Astrocyte (in vitro differentiated cells and primary cell): ENCODE measurements at regions not wholly inside any gene's neighbourhood (a gene's known extent, or its start where the extent isn't known, plus 50 kb on each side); places are given as distances from the start of the nearest gene placed in this dataset.

ENCODE experiments used
- EZH2 ChIP-seq: IDR thresholded peaks from 2 replicates; pipeline ENCODE4 v1.6.1; 2012; ENCODE audit warnings: mild to moderate bottlenecking, low read length, inconsistent platforms; ENCODE audit not compliant: insufficient read depth
- TF ChIP-seq, protein P1 (sequence below): IDR thresholded peaks from 2 replicates; pipeline ENCODE4 v1.5.1; 2011; ENCODE audit warnings: low read depth, mild to moderate bottlenecking, inconsistent platforms, low read length, moderate library complexity; ENCODE audit not compliant: insufficient read depth

GRCh38 chr5:71972777-71973473 is 134.3 kb upstream of the MAP1B start:
- TF ChIP-seq, protein P1, sequence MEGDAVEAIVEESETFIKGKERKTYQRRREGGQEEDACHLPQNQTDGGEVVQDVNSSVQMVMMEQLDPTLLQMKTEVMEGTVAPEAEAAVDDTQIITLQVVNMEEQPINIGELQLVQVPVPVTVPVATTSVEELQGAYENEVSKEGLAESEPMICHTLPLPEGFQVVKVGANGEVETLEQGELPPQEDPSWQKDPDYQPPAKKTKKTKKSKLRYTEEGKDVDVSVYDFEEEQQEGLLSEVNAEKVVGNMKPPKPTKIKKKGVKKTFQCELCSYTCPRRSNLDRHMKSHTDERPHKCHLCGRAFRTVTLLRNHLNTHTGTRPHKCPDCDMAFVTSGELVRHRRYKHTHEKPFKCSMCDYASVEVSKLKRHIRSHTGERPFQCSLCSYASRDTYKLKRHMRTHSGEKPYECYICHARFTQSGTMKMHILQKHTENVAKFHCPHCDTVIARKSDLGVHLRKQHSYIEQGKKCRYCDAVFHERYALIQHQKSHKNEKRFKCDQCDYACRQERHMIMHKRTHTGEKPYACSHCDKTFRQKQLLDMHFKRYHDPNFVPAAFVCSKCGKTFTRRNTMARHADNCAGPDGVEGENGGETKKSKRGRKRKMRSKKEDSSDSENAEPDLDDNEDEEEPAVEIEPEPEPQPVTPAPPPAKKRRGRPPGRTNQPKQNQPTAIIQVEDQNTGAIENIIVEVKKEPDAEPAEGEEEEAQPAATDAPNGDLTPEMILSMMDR = no peak
- no peak for TF ChIP-seq EZH2
